ENCODE measurements at regions not wholly inside any gene's neighbourhood (a gene's known extent, or its start where the extent isn't known, plus 50 kb on each side); places are given as distances from the start of the nearest gene placed in this dataset.
"Not testable (repeated sequence)": the region's sequence is repeated elsewhere in the genome, so short reads cannot be mapped to it uniquely, and the experiment has no call there.

GRCh38 chr18:73516056-73516455, 631.6 kb downstream of the FBXO15 start:
- DNase-seq: not testable (repeated sequence)

DNA sequence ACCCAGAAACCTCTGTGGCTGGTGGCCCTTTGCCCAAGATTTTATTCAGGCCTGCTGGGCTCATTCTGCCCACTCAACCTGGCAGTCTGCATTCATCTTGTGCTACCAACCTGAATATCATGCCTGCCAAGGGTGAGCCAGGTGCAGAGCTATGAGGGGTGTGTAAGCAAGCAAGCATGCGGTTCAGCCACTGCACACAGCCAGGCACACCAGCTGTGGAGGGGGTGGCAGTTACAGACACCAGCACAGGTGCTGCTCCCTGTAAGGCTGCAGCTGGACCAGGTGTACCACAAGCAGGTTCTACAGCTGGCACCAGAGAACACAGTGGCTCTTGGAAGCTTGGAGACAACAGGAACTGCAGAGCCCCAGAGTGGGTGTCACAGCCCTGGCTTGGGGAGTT, 633.2 kb downstream of the FBXO15 start:
- no peak for DNase-seq

GRCh38 chr18:73511771-73512503, 635.7 kb downstream of the FBXO15 start:
- DNase-seq: no peak

- DNase-seq: no peak
Measured at GRCh38 chr18:73509460-73509859, 638.2 kb downstream of the FBXO15 start.

- no peak for DNase-seq
Measured at GRCh38 chr18:73503326-73503725, 635.5 kb upstream of the NETO1 start.

DNA sequence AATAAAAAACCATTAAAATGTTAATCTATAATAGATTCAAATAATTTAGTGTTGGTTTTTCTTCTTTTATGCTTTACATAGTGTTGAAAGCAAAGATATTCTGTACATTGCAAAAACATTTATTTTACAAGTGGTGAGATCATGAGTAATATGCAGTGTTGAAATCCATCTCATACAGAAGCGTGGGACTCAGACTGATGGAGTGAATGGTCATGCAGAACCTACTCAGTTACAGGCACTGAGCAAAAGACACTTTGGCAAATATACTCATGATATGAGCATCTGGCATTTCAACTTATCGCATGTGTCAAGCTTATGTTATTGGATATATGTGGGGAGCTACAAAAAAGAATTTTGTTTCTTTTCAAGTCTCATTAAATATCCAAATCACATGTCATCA, 620.2 kb upstream of the NETO1 start:
- no peak for DNase-seq

- DNase-seq: no peak
Measured at GRCh38 chr18:73485166-73485565, 617.4 kb upstream of the NETO1 start.

- no peak for DNase-seq
Measured at GRCh38 chr18:73482901-73483300, 615.1 kb upstream of the NETO1 start.

DNA sequence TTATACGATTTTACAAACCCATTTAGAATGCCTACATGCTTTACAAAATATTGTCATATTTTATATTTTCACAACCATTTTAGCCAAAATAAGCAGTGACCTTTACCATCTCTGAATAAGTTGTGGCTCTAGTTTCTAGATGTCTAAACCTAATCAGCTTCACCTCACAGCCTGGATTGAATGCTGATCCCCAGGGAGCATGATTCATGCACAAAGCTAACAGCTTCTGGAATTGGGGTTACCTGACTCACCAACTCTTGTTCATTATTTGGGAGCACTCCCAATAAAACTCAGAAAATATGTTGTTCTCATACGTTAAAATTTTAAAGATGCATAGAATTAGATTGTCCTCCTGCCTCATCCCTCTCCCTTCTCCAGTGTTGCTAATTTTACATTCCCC, 611.7 kb upstream of the NETO1 start:
- DNase-seq: no peak

DNA sequence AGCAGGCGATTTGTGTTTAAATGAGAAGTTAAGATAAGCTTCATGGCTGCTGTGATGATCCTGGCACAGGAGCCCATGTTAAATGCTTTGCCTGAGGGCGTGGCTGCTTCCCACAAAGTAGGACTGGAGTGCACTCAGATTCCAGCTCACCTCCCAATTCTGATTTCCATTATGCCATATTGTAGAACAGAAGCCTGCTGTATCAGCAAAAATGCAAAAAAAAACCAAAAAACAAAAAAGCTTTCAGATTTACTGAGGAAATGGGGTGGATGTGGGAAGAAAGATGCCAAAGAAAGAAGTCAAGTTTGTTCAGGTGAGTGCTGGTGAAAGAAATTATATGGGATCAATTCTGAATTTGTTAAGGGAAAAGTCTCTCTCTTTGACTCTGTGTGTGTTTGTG, 610.4 kb upstream of the NETO1 start:
- DNase-seq: no peak

DNA sequence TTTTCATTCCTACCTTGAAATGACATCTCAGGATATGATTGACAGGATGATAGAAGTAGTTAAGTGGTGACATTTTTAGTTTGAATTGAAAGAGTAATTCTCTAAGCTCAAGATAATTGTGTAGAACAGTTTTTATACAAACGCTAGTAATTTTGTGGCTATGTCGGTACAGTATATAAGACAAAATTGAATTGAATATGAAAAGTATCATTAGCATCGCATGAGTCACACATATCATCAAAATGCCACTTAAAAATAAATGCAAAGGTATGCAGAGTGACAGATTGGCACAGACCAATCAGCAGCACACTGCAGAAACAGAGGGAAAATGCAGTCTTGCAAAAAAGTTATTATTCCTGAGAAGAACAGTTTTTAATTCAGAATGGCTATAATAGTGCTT, 608.2 kb upstream of the NETO1 start:
- no peak for DNase-seq

- DNase-seq: no peak
Measured at GRCh38 chr18:73462092-73462491, 594.3 kb upstream of the NETO1 start.

DNA sequence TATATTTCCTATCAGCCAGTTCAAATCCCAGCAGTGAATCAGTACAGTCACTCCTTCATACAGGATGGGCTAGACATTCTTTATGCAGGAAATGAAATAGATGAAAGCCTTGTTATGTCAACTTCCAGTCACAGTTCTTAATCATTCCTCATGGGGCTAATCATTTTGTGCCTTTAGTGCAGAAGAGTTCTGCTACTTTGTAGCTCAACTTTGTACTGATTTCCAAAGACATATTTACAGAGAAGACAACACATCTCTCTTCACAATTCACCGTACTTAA, 593.9 kb upstream of the NETO1 start:
- DNase-seq: no peak

DNA sequence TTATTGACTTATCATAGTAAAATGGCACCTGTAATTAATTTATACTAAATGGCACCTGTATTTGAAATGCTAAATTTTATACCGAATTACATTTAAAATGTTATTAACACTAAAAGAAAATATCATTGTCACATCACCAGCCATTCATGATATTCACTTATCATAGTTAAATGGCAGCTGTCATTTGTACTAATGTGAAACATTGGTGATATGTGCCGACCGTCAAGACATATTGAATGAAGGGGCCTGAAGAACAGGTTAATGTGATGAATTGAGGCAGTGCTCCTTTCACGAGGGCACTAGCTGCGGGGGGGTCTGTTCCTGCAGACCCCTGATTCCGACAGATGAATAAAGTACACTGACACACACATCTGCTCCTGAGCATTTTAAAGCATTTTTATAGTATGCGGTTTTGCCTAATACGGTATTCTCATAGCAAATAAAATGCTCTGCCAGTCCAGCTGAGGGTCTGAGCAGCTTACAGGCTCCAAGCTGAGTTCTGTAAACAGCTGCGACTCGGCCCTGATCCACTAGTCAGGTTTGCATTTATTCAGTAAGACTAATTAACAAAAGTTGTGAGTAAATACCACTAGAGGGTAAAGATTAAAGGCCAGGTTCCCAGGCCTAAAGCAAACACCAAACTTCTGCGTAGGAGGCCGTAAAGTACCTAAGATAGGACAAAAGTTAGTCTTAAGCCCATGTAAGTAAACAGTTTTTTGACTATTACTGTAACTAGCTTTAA, 593.4 kb upstream of the NETO1 start:
- no peak for DNase-seq

DNA sequence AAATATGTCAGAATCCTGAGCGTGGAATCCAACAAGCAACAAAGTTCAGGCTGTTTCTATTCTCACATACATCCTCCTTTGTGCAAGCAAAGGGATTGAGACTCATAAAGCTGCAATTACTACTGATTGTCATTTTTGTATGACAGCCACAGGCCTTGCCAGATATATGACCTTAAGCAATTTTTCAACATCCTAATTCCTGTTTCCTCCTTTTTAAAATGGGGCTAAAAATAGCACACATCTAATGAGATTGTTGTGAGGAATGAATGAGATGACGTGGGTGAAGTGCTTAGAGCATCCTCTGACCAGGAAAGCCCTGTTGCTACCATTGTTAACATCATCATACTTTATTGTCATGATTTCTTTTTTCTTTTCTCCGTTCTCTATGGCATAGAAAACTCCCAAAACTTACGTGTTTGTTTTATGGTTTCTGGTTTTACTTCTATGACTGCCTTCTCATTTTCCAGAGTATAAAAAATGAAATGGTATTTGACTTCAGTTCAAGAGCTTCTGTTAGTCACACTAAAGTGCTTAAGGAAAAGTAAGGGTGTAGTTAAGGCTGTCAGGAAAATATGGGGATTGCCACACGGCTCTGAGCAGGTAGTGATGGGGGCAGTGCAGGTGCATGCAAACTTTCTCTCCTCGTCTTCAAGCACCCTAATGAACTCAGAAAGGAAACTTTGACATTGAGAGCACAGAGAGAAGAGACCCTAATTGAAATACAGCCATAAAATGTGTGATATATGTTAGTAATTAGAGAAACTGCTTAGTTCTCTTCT, 590.6 kb upstream of the NETO1 start:
- DNase-seq: no peak

DNA sequence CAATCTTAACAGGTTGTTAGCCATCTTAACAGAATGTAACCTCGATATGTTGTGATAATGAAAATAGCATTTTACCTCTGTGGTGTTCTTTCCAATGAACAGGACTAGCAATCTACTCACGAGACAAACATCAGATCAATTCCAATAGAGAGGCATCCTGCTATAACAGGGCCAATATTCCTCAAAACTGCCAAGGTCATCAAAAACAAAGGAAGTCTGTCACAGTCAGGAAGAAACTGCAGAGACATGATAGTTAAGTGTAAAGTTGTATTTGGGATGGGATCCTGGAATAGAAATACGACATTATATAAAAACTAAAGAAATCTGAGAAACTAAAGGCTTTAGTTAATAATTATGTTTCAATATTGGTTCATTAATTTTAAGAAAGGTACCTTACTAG, 588.9 kb upstream of the NETO1 start:
- no peak for DNase-seq

DNA sequence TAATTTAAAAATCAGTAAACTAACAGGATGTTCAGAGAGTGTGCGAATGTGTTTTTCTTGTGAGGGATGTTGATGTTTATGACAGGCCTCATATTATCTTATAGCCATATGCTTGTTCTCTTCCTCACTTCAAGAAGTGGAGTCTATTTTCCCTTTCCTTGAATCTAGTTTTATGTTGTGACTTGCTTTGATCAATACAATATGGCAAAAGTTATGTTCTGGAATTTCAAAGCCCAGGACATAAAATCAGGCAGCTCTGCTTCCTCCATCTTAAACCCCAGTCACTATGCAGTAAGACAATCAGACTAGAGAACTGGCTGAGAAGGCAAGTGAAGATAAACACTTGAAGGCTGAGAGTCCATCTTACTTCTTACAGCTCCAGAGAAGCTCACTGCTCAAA, 585.1 kb upstream of the NETO1 start:
- no peak for DNase-seq

GRCh38 chr18:73446502-73446901, 578.7 kb upstream of the NETO1 start:
- no peak for DNase-seq

GRCh38 chr18:73431620-73432019, 563.8 kb upstream of the NETO1 start:
- DNase-seq: no peak

- DNase-seq: no peak
Measured at GRCh38 chr18:73421010-73421409, 553.2 kb upstream of the NETO1 start.

- no peak for DNase-seq
Measured at GRCh38 chr18:73419531-73419930, 551.7 kb upstream of the NETO1 start.

- DNase-seq: no peak
Measured at GRCh38 chr18:73414598-73414997, 546.8 kb upstream of the NETO1 start.

- DNase-seq: no peak
Measured at GRCh38 chr18:73414069-73414468, 546.3 kb upstream of the NETO1 start.

GRCh38 chr18:73409242-73409641, 541.5 kb upstream of the NETO1 start:
- no peak for DNase-seq

Data from inflammatory macrophage (primary cell).